ENCODE measurements at regions not wholly inside any gene's neighbourhood (a gene's known extent, or its start where the extent isn't known, plus 50 kb on each side); places are given as distances from the start of the nearest gene placed in this dataset.

DNA sequence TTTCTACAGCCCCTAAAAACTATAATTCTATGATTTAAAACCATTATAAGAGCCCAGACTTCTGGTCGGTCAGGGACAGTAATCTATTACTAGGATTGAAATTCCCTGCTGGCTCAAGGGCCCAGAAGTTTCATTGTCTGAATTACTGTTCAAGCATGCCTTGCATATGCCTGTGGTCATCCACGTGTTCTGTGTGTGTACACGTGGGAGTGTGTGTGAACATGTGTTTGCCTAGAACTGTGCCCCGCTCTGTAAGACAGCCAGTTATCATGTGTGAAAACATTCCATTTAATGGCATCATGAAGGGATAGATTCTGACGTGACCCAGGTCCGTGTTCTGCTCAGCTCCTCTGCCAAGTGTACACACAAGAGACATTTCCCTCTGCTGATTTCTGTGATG, 189.3 kb upstream of the NECTIN1 start:
- 46 to 53% (median 51%) methylated on average over 6 of the region's 6 CpGs for WGBS, 4 donors
- no peak for ATAC-seq
- Histone ChIP-seq H3K27me3 (peaks cover 0 to 25% (median 0%) of the 10 kb centered on the region in 9 donors), H3K27ac (no peak overlapping the region), H3K36me3 (no peaks in the 10 kb centered on the region), H3K4me3 (no peak overlapping the region), H3K4me1 (no peaks in the 10 kb centered on the region), H3K9me3 (no peaks in the 10 kb centered on the region)
- DNase-seq = no peak
- TF ChIP-seq, protein P1, sequence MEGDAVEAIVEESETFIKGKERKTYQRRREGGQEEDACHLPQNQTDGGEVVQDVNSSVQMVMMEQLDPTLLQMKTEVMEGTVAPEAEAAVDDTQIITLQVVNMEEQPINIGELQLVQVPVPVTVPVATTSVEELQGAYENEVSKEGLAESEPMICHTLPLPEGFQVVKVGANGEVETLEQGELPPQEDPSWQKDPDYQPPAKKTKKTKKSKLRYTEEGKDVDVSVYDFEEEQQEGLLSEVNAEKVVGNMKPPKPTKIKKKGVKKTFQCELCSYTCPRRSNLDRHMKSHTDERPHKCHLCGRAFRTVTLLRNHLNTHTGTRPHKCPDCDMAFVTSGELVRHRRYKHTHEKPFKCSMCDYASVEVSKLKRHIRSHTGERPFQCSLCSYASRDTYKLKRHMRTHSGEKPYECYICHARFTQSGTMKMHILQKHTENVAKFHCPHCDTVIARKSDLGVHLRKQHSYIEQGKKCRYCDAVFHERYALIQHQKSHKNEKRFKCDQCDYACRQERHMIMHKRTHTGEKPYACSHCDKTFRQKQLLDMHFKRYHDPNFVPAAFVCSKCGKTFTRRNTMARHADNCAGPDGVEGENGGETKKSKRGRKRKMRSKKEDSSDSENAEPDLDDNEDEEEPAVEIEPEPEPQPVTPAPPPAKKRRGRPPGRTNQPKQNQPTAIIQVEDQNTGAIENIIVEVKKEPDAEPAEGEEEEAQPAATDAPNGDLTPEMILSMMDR (IDR thresholded peaks at IDR 0.05) = no peak
- intact Hi-C loops (cut with DNase I) = no loop called here

DNA sequence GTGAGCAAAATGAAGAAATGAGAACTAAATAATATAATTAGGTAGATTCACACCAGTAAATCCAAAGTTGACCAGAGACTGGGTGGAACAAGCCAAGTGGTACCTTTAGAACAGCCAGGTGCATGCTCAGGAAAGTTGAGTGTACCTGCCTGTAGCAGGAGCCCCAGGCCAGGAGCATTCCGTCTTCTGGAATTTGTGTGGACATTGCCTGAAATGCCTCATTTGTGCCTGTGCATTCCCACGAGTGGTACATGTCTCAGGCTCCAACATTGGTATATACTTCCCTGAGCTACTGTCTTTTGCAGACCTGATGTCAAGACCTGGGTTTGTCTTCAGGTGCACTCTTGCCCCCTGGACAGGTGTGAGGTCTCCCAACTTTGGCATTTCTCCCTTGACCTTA, 187.6 kb upstream of the NECTIN1 start:
- intact Hi-C loops (cut with DNase I) = no loop called here
- Histone ChIP-seq H3K4me3 (no peak overlapping the region), H3K36me3 (no peaks in the 10 kb centered on the region), H3K27me3 (peaks cover 0 to 19% (median 0%) of the 10 kb centered on the region in 9 donors), H3K4me1 (peaks cover 0 to 4% (median 0%) of the 10 kb centered on the region in 12 donors), H3K27ac (no peak overlapping the region), H3K9me3 (no peaks in the 10 kb centered on the region)
- TF ChIP-seq, protein P1 (IDR thresholded peaks at IDR 0.05) = no peak
- no peak for TF ChIP-seq POLR2A (IDR thresholded peaks at IDR 0.05)
- DNase-seq (no peak), ATAC-seq (no peak)
- 40 to 84% (median 71%) methylated on average over 2 of the region's 2 CpGs for WGBS, 4 donors

DNA sequence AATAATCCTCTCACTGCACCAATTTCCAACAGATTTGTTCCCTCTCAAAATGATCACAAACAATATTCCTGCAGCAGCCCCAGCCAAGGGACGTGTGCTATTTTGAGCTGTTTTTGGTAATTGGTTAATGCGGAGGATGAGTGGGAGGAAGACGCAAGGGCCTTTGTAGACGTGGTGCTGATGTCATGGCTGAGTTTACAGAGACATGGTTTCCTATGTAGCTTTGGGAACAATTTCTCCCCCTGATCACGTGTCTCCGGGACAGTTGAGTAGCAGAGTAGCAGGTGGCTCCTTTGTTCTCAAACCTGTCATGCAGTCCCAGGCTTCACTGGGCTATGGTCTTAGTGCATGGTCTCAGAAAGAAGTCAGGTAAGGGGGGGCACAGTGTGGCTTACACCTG, 183.2 kb upstream of the NECTIN1 start:
- ATAC-seq (peak in 1 of 4 donors; percentile 43), DNase-seq (no peak)
- TF ChIP-seq POLR2A (IDR thresholded peaks at IDR 0.05) = no peak
- TF ChIP-seq, protein P1 (IDR thresholded peaks at IDR 0.05) = no peak
- 68 to 82% (median 71%) methylated on average over 5 to 6 of the region's 6 CpGs for WGBS, 4 donors
- Histone ChIP-seq H3K27ac (no peak overlapping the region), H3K9me3 (no peaks in the 10 kb centered on the region), H3K4me1 (peaks cover 0 to 12% (median 4%) of the 10 kb centered on the region in 12 donors), H3K36me3 (no peaks in the 10 kb centered on the region), H3K4me3 (no peak overlapping the region), H3K27me3 (peaks cover 0 to 3% (median 0%) of the 10 kb centered on the region in 9 donors)
- intact Hi-C loops (cut with DNase I) = no loop called here

DNA sequence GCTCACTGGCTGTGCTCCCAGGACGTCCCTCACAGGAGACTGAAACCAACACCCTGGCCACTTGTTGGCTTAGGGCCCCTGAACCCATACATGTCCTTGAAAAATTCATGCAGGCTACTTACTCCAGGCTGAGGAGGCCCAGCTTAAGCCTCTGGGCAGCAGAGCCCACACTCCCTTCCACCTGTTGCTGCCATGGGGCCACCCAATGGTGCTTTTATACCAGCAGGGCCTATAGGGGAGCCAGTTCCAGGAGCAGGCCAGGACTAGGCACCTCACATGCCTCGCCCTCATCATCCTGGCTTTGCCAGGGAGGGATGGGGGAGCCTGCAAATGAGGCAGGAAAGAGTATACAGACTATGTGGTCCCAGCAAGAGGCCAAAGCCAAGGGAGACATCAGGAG, 181.7 kb upstream of the NECTIN1 start:
- peaks cover 0 to 10% (median 0%) of the 10 kb centered on the region in 9 donors for H3K27me3 ChIP-seq
- DNase-seq = no peak

DNA sequence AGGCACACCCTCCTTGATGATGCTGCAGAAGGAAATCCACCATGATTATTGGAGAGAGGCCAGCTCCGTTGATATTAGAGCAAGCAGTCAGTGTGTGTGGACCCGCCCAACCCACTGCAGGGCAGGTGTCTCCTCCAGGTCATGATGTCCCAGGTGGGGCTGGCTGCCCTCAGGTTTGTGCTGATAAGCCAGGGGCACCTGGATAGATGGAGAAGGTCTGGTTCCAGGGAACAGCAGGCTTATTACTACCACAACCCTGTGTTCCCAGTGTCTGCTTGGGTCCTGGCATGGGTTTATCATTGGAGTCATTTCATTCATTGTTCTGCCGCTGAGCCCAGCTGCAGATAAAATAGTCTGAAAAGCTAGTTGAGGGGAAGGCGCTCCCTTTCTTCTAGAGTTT, 181.1 kb upstream of the NECTIN1 start:
- DNase-seq = no peak
- no peak overlapping the region for H3K27ac ChIP-seq
- H3K4me1 ChIP-seq = peaks cover 0 to 18% (median 4%) of the 10 kb centered on the region in 12 donors
- H3K27me3 ChIP-seq = peaks cover 0 to 10% (median 0%) of the 10 kb centered on the region in 9 donors
- no peaks in the 10 kb centered on the region for H3K9me3 ChIP-seq
- TF ChIP-seq POLR2A (IDR thresholded peaks at IDR 0.05) = no peak
- TF ChIP-seq, protein P1 (IDR thresholded peaks at IDR 0.05) = no peak
- H3K4me3 ChIP-seq = no peak overlapping the region
- intact Hi-C loops (cut with DNase I) = no loop called here
- peak in 1 of 4 donors; percentile 11 for ATAC-seq
- WGBS, 4 donors = 61 to 81% (median 69%) methylated on average over 3 to 4 of the region's 4 CpGs
- no peaks in the 10 kb centered on the region for H3K36me3 ChIP-seq

More for the DNA sequence above, 181.7 kb upstream of the NECTIN1 start:
- TF ChIP-seq POLR2A (IDR thresholded peaks at IDR 0.05) = no peak
- Histone ChIP-seq H3K4me3 (no peak overlapping the region), H3K9me3 (no peaks in the 10 kb centered on the region), H3K36me3 (no peaks in the 10 kb centered on the region), H3K4me1 (peaks cover 0 to 18% (median 4%) of the 10 kb centered on the region in 12 donors), H3K27ac (no peak overlapping the region)
- intact Hi-C loops (cut with DNase I) = no loop called here
- 74 to 93% (median 76%) methylated on average over 2 of the region's 2 CpGs for WGBS, 4 donors
- ATAC-seq = peak in 3 of 4 donors; percentile 16 to 24 (median 23)
